HepG2 (cell line): ENCODE measurements at regions not wholly inside any gene's neighbourhood (a gene's known extent, or its start where the extent isn't known, plus 50 kb on each side); places are given as distances from the start of the nearest gene placed in this dataset.

Experiments
- ARID2 ChIP-seq: sonication (generic); formaldehyde crosslinking; IDR thresholded peaks from 2 replicates; pipeline ENCODE4 v1.8.1; 2022; ENCODE audit warnings: mild to moderate bottlenecking, missing genetic modification reagents, borderline replicate concordance
- ATF4 ChIP-seq, 2 experiments: fragments of 450-650 bp in 1 of 2; sonication (generic) in 1 of 2; formaldehyde crosslinking; IDR thresholded peaks; 2 replicates each; pipeline versions ENCODE4 v1.5.0 to v1.8.0; 2020 to 2022; ENCODE audit warnings: mild to moderate bottlenecking in 1 of 2, missing genetic modification reagents in 1 of 2
- BCL6 ChIP-seq: IDR thresholded peaks from 2 replicates; pipeline ENCODE4 v1.6.1; 2016; ENCODE audit warnings: missing genetic modification reagents, missing compliant biosample characterization
- JDP2 ChIP-seq: sonication (generic); formaldehyde crosslinking; IDR thresholded peaks from 2 replicates; pipeline ENCODE4 v1.8.1; 2022; ENCODE audit warnings: missing genetic modification reagents, borderline replicate concordance
- MIER2 ChIP-seq: IDR thresholded peaks from 2 replicates; pipeline ENCODE4 v1.6.1; 2016; ENCODE audit warnings: missing biosample characterization, missing genetic modification reagents
- PRPF4 ChIP-seq: fragments of 200-400 bp; formaldehyde crosslinking; IDR thresholded peaks from 2 replicates; pipeline ENCODE4 v1.6.1; 2016; ENCODE audit warnings: low read length, low read depth; ENCODE audit not compliant: poor library complexity, severe bottlenecking
- RBFOX2 ChIP-seq: fragments of 200-400 bp; formaldehyde crosslinking; IDR thresholded peaks from 2 replicates; pipeline ENCODE4 v1.6.1; 2017; ENCODE audit warnings: low read depth, mild to moderate bottlenecking, low read length
- SRF ChIP-seq: IDR thresholded peaks from 2 replicates; pipeline ENCODE4 v1.6.1; 2011; ENCODE audit warnings: mild to moderate bottlenecking, low read depth, low read length, moderate library complexity
- STAG1 ChIP-seq: sonication (generic); formaldehyde crosslinking; IDR thresholded peaks from 2 replicates; pipeline ENCODE4 v1.4.0; 2020; ENCODE audit warnings: missing genetic modification reagents
- ZFP41 ChIP-seq: sonication (generic); formaldehyde crosslinking; IDR thresholded peaks from 2 replicates; pipeline ENCODE4 v1.4.0; 2020; ENCODE audit warnings: mild to moderate bottlenecking, missing genetic modification reagents, borderline replicate concordance
- ZNF543 ChIP-seq: sonication (generic); formaldehyde crosslinking; IDR thresholded peaks from 2 replicates; pipeline ENCODE4 v1.4.0; 2020; ENCODE audit warnings: mild to moderate bottlenecking, missing genetic modification reagents
- ZNF749 ChIP-seq: sonication (generic); formaldehyde crosslinking; IDR thresholded peaks from 2 replicates; pipeline ENCODE4 v1.8.0; 2022; ENCODE audit warnings: mild to moderate bottlenecking, missing genetic modification reagents, moderate library complexity, borderline replicate concordance
- ZXDC ChIP-seq: sonication (generic); formaldehyde crosslinking; IDR thresholded peaks from 2 replicates; pipeline ENCODE4 v1.5.0; 2020; ENCODE audit warnings: mild to moderate bottlenecking, missing genetic modification reagents
- TF ChIP-seq, protein P1 (sequence below): sonication (generic); formaldehyde crosslinking; IDR thresholded peaks from 2 replicates; pipeline ENCODE4 v1.4.0; 2020; ENCODE audit warnings: missing genetic modification reagents, borderline replicate concordance

- TF ChIP-seq PRPF4 = no peak
- TF ChIP-seq JDP2 (CRISPR knock-in tag) = no peak
- TF ChIP-seq ZNF749 (CRISPR knock-in tag) = no peak
- peak; percentile 45; the same call in 1 of the 2 replicates for TF ChIP-seq MIER2
- TF ChIP-seq, protein P1, sequence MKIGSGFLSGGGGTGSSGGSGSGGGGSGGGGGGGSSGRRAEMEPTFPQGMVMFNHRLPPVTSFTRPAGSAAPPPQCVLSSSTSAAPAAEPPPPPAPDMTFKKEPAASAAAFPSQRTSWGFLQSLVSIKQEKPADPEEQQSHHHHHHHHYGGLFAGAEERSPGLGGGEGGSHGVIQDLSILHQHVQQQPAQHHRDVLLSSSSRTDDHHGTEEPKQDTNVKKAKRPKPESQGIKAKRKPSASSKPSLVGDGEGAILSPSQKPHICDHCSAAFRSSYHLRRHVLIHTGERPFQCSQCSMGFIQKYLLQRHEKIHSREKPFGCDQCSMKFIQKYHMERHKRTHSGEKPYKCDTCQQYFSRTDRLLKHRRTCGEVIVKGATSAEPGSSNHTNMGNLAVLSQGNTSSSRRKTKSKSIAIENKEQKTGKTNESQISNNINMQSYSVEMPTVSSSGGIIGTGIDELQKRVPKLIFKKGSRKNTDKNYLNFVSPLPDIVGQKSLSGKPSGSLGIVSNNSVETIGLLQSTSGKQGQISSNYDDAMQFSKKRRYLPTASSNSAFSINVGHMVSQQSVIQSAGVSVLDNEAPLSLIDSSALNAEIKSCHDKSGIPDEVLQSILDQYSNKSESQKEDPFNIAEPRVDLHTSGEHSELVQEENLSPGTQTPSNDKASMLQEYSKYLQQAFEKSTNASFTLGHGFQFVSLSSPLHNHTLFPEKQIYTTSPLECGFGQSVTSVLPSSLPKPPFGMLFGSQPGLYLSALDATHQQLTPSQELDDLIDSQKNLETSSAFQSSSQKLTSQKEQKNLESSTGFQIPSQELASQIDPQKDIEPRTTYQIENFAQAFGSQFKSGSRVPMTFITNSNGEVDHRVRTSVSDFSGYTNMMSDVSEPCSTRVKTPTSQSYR (CRISPR knock-in tag) = peak; percentile 37; the same call in 1 of the 2 replicates
- no peak for TF ChIP-seq STAG1
- no peak for TF ChIP-seq ZXDC
- TF ChIP-seq ZFP41 = no peak
- TF ChIP-seq SRF = no peak
- TF ChIP-seq ATF4 (CRISPR knock-in tag; IDR thresholded peaks at IDR 0.05) = peak in 1 of 2 experiments; percentile 52; a peak in 1 of 4 replicates
- TF ChIP-seq ARID2 (CRISPR knock-in tag) = no peak
- peak; percentile 74 for TF ChIP-seq BCL6 (CRISPR knock-in tag)
- TF ChIP-seq ZNF543 = no peak
- TF ChIP-seq RBFOX2 = no peak
Observed at GRCh38 chr3:43178891-43179366, 73.0 kb upstream of the POMGNT2 start (continued).
